PC-3 (cell line): ENCODE measurements at regions not wholly inside any gene's neighbourhood (a gene's known extent, or its start where the extent isn't known, plus 50 kb on each side); places are given as distances from the start of the nearest gene placed in this dataset.

ENCODE experiments used
- ATAC-seq: fragments of 200-7000 bp; cut with Tn5 transposase; 2 replicates; pipeline ENCODE4 v1.9.1; 2020; ENCODE audit warnings: mild to moderate bottlenecking, moderate library complexity
- BruUV-seq: library from RNA; stranded (reverse); fragments of 400-500 nt; replicated peaks from 2 replicates; lab custom pipeline; 2021; lab: Mats Ljungman, UMichigan
- CTCF ChIA-PET: fragments of 300-600 bp; sonication (Branson Sonifier 250); formaldehyde crosslinking; loops from one replicate; lab custom pipeline; 2022; ENCODE audit warnings: antibody characterized with exemption; lab: Charles Lee
- POLR2A ChIA-PET: fragments of 300-600 bp; sonication (Branson Sonifier 250); formaldehyde crosslinking; loops from one replicate; lab custom pipeline; 2022; ENCODE audit warnings: antibody characterized with exemption; ENCODE audit not compliant: unreplicated experiment; lab: Charles Lee
- DNase-seq: peaks from one replicate; pipeline ENCODE4 v3.0.0-alpha.2; 2015
- H2AFZ ChIP-seq: fragments of 300-600 bp; sonication (generic); 2 replicates; pipeline ENCODE4 v1.6.0; 2016; ENCODE audit warnings: antibody characterized with exemption, low read length
- H3F3A ChIP-seq: fragments of 300-600 bp; sonication (generic); one replicate; pipeline ENCODE4 v1.6.0; 2017; ENCODE audit warnings: antibody characterized with exemption, low read length, control low read depth, mild to moderate bottlenecking; ENCODE audit not compliant: unreplicated experiment
- H3K27ac ChIP-seq: fragments of 300-600 bp; sonication (generic); 2 replicates; pipeline ENCODE4 v1.5.1; 2016; ENCODE audit warnings: mild to moderate bottlenecking, low read length
- H3K27me3 ChIP-seq: fragments of 300-600 bp; sonication (generic); 2 replicates; pipeline ENCODE4 v1.6.1; 2016; ENCODE audit warnings: low read length, mixed read lengths
- H3K36me3 ChIP-seq: fragments of 300-600 bp; sonication (generic); 2 replicates; pipeline ENCODE4 v1.6.1; 2016; ENCODE audit warnings: low read depth, mixed run types, low read length, mixed read lengths
- H3K4me1 ChIP-seq: fragments of 300-600 bp; sonication (generic); 2 replicates; pipeline ENCODE4 v1.5.1; 2016; ENCODE audit warnings: low read length; ENCODE audit not compliant: insufficient read depth
- H3K4me2 ChIP-seq: fragments of 300-600 bp; sonication (generic); 2 replicates; pipeline ENCODE4 v1.6.0; 2016; ENCODE audit warnings: low read length
- H3K4me3 ChIP-seq: fragments of 300-600 bp; sonication (generic); 2 replicates; pipeline ENCODE4 v1.5.1; 2016; ENCODE audit warnings: mild to moderate bottlenecking, low read length, mixed read lengths
- H3K79me2 ChIP-seq: fragments of 300-600 bp; sonication (generic); 2 replicates; pipeline ENCODE4 v1.6.1; 2017; ENCODE audit warnings: low read length, mixed read lengths
- H3K9ac ChIP-seq: fragments of 300-600 bp; sonication (generic); 2 replicates; pipeline ENCODE4 v1.6.0; 2016; ENCODE audit warnings: mild to moderate bottlenecking, low read length
- H3K9me2 ChIP-seq: fragments of 300-600 bp; sonication (generic); replicated peaks from 2 replicates; pipeline ENCODE4 v1.6.1; 2016; ENCODE audit warnings: mixed run types, low read length, mixed read lengths
- H3K9me3 ChIP-seq: fragments of 300-600 bp; sonication (generic); 2 replicates; pipeline ENCODE4 v1.6.1; 2016; ENCODE audit warnings: low read length, mixed read lengths
- H4K20me1 ChIP-seq: fragments of 300-600 bp; sonication (generic); 2 replicates; pipeline ENCODE4 v1.6.1; 2016; ENCODE audit warnings: low read length, mixed read lengths
- CTCF ChIP-seq: fragments of 300-600 bp; sonication (generic); conservative IDR thresholded peaks from 2 replicates; pipeline ENCODE4 v1.5.1; 2017; ENCODE audit warnings: antibody characterized with exemption, low read depth, mild to moderate bottlenecking, low read length
- EZH2 ChIP-seq: fragments of 300-600 bp; sonication (generic); IDR thresholded peaks from one replicate; pipeline ENCODE4 v1.6.1; 2017; ENCODE audit warnings: antibody characterized with exemption, mild to moderate bottlenecking, low read length; ENCODE audit not compliant: unreplicated experiment
- EZH2phosphoT487 ChIP-seq: fragments of 300-600 bp; sonication (generic); IDR thresholded peaks from 2 replicates; pipeline ENCODE4 v1.6.1; 2018; ENCODE audit warnings: mild to moderate bottlenecking, antibody characterized with exemption, low read length, borderline replicate concordance
- intact Hi-C: fragments of 100-400 bp; cut with micrococcal nuclease; formaldehyde crosslinking; loops from 2 replicates; pipeline ENCODE4 v1.9.0; 2023

GRCh38 chr4:36426741-36427140 lies 145.3 kb downstream of the DTHD1 start:
- no peaks in the 10 kb centered on the region for H4K20me1 ChIP-seq
- ChIA-PET CTCF (no interaction called here), POLR2A (no interaction called here)
- no peak overlapping the region for H2AFZ ChIP-seq
- intact Hi-C loops: no loop called here
- ATAC-seq: no peak
- no peak for TF ChIP-seq EZH2
- TF ChIP-seq EZH2phosphoT487: no peak
- TF ChIP-seq CTCF: no peak
- H3K4me2 ChIP-seq: no peak overlapping the region
- BruUV-seq: no TSS peak
- H3K27me3 ChIP-seq: no peaks in the 10 kb centered on the region
- no peaks in the 10 kb centered on the region for H3K9me2 ChIP-seq
- no peak overlapping the region for H3K9ac ChIP-seq
- no peaks in the 10 kb centered on the region for H3K79me2 ChIP-seq
- no peak overlapping the region for H3K4me3 ChIP-seq
- H3K9me3 ChIP-seq: no peaks in the 10 kb centered on the region
- no peaks in the 10 kb centered on the region for H3K36me3 ChIP-seq
- no peaks in the 10 kb centered on the region for H3F3A ChIP-seq
- H3K4me1 ChIP-seq: no peaks in the 10 kb centered on the region
- no peak for DNase-seq
- no peak overlapping the region for H3K27ac ChIP-seq

DNA sequence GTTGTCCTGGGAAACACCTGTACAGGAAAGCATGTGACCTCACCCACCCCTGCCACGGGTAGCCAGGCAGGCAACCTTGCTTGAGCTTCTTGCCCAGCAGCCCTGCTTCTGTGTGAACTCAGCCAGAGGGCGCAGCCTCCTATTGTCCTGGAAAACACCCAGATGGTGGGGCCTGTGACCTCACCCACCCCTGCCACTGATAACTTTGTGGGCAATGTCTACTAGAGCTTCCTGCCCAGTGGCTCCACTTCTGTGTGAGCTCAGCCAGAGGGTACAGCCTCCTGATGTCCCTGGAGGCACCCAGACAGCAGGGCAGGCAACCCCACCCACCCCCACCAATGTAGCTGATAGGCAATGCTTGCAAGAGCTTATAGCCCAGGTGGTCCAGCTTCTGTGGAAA lies 146.3 kb downstream of the DTHD1 start:
- no peak overlapping the region for H3K4me3 ChIP-seq
- no peaks in the 10 kb centered on the region for H3K36me3 ChIP-seq
- no TSS peak for BruUV-seq
- DNase-seq (no peak), ATAC-seq (no peak)
- no peaks in the 10 kb centered on the region for H4K20me1 ChIP-seq
- no peak overlapping the region for H3K9ac ChIP-seq
- H3K27ac ChIP-seq: no peak overlapping the region
- H3K9me2 ChIP-seq: no peaks in the 10 kb centered on the region
- TF ChIP-seq EZH2phosphoT487 (no peak), EZH2 (no peak), CTCF (no peak)
- no peaks in the 10 kb centered on the region for H3K79me2 ChIP-seq
- no peaks in the 10 kb centered on the region for H3F3A ChIP-seq
- H3K27me3 ChIP-seq: no peaks in the 10 kb centered on the region
- H3K4me1 ChIP-seq: no peaks in the 10 kb centered on the region
- no peak overlapping the region for H3K4me2 ChIP-seq
- intact Hi-C loops: no loop called here
- no peak overlapping the region for H2AFZ ChIP-seq
- CTCF ChIA-PET: no interaction called here
- POLR2A ChIA-PET: no interaction called here
- H3K9me3 ChIP-seq: no peaks in the 10 kb centered on the region

DNA sequence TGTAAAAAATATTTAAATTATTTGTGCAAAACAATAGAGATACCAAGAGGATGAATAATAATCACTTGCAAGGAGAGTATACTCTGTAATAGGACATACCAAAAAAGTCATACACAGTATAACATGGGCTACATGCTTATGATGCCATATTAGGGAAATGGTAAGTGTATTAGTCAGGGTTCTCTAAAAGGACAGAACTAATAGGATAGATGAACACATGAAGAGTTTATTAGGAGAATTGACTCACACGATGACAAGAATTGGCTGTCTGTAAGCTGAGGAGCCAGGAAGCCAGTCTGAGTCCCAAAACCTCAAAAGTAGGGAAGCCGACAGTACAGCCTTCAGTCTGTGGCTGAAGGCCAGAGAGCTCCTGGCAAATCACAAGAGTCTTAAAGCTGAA lies 151.2 kb downstream of the DTHD1 start:
- no TSS peak for BruUV-seq
- ATAC-seq (no peak), DNase-seq (no peak)
- Histone ChIP-seq H3F3A (no peaks in the 10 kb centered on the region), H3K9ac (no peak overlapping the region), H3K4me3 (no peak overlapping the region), H3K27me3 (no peaks in the 10 kb centered on the region), H3K4me1 (no peaks in the 10 kb centered on the region), H2AFZ (no peak overlapping the region), H3K9me3 (no peaks in the 10 kb centered on the region), H3K79me2 (no peaks in the 10 kb centered on the region), H3K27ac (no peak overlapping the region), H4K20me1 (no peaks in the 10 kb centered on the region), H3K36me3 (no peaks in the 10 kb centered on the region), H3K9me2 (no peaks in the 10 kb centered on the region), H3K4me2 (no peak overlapping the region)
- intact Hi-C loops: no loop called here
- CTCF ChIA-PET: no interaction called here
- POLR2A ChIA-PET: no interaction called here
- TF ChIP-seq EZH2 (no peak), CTCF (no peak)
